NCI-H774 (cell line): ENCODE measurements at regions not wholly inside any gene's neighbourhood (a gene's known extent, or its start where the extent isn't known, plus 50 kb on each side); places are given as distances from the start of the nearest gene placed in this dataset.
"Not testable (repeated sequence)": the region's sequence is repeated elsewhere in the genome, so short reads cannot be mapped to it uniquely, and the experiment has no call there.

Experiments used
- DNase-seq: peaks from one replicate; lab custom pipeline; 2025; lab: John Stamatoyannopoulos, UW

GRCh38 chr7:28328822-28329660 is 83.3 kb upstream of the CREB5 start:
- peak; percentile 82 for DNase-seq

GRCh38 chr7:28329661-28330363 is 82.5 kb upstream of the CREB5 start:
- peak; percentile 73 for DNase-seq

GRCh38 chr7:28330384-28331070 is 81.8 kb upstream of the CREB5 start:
- no peak for DNase-seq

- no peak for DNase-seq
These were observed 80.3 kb upstream of the CREB5 start for GRCh38 chr7:28332046-28332445.

GRCh38 chr7:28333548-28333947 is 78.8 kb upstream of the CREB5 start:
- DNase-seq = not testable (repeated sequence)

- no peak for DNase-seq
These were observed 75.5 kb upstream of the CREB5 start for GRCh38 chr7:28336806-28337205.

GRCh38 chr7:28338041-28338440 is 74.3 kb upstream of the CREB5 start:
- no peak for DNase-seq

GRCh38 chr7:28343462-28343861 is 68.9 kb upstream of the CREB5 start:
- DNase-seq = no peak

GRCh38 chr7:28346256-28346655 is 66.1 kb upstream of the CREB5 start:
- DNase-seq = no peak

- DNase-seq = no peak
These were observed 65.5 kb upstream of the CREB5 start for GRCh38 chr7:28346676-28347363.

GRCh38 chr7:28347475-28348318 is 64.6 kb upstream of the CREB5 start:
- DNase-seq = no peak

GRCh38 chr7:28348636-28349035 is 63.7 kb upstream of the CREB5 start:
- DNase-seq = no peak

- DNase-seq = no peak
These were observed 62.7 kb upstream of the CREB5 start for GRCh38 chr7:28349637-28350036.

GRCh38 chr7:28350662-28351061 is 61.7 kb upstream of the CREB5 start:
- no peak for DNase-seq

GRCh38 chr7:28351450-28351849 is 60.9 kb upstream of the CREB5 start:
- no peak for DNase-seq

- peak; percentile 13 for DNase-seq
These were observed 57.5 kb upstream of the CREB5 start for GRCh38 chr7:28354601-28355402.

- DNase-seq = peak; percentile 99
These were observed 56.5 kb upstream of the CREB5 start for GRCh38 chr7:28355635-28356319.

- peak; percentile 58 for DNase-seq
These were observed 55.7 kb upstream of the CREB5 start for GRCh38 chr7:28356619-28357018.

- peak; percentile 3 for DNase-seq
These were observed 53.9 kb upstream of the CREB5 start for GRCh38 chr7:28358423-28358868.

GRCh38 chr7:28360739-28361138 is 51.6 kb upstream of the CREB5 start:
- no peak for DNase-seq
